Stimulated activated CD4-positive, alpha-beta T cell treated with anti-CD3 and anti-CD28 coated beads, Interleukin-4, amount 100 ng/mL, for 1 hour (primary cell): ENCODE measurements at regions not wholly inside any gene's neighbourhood (a gene's known extent, or its start where the extent isn't known, plus 50 kb on each side); places are given as distances from the start of the nearest gene placed in this dataset.

Source experiments
- DNase-seq: peaks from one replicate; pipeline ENCODE4 v3.0.0-alpha.2; 2020

DNA sequence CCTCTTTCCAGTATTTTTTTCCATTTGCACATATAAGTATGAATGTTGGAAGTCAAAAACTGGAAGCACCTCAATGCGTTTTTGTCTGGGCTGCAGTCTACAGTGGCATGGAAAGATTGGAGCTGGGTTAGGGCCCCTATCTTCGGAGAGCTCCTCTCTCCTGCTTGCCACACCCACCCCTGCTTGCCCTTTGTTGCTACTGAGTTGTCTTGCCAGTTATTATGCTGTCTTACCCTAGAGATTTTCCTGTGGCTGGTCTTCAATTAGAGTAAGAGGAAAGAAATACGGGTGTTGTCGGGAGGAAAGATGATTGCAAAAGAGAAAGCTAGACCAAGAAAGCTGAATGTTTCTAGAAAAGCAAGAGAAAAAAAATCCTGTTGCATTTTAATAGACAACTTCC, 228.9 kb upstream of the CELF2 start:
- no peak for DNase-seq

DNA sequence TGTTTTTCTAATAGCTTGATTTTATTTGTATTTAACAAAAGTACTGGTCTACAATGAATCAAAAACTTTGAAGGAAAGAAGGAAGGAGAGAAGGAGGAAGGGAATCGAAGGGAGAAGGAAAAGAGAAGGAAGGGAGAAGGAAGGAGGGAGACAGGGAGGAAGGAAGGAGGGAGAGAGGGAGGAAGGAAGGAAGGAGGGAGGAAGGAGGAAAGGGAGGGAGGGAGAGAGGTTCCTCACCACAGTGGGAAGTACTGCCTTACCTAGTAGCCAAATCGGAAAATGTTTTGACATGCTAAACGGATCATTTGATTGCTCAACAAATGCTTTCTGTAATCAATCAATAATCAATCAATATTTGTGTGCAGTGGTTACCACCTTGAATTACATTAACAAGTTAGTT, 225.8 kb upstream of the CELF2 start:
- no peak for DNase-seq

DNA sequence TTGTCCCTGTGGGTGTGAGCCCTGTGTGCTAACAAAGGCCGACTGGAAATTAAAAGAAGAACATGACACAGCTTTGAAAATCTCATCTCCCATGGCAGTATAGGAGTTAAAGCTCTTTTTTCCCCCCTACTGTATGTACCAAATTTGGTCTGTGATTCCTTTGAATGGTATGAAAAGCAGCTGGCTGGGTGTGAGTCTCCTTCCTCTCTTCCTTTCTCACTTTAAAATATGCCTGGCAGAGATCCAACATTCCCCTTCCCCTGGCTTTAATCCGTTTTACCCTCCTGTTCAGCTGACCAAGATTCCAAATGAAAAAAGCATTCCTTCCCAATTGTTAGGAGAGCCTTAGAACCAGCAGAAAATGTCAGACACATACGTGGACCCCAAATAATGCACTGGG, 225.0 kb upstream of the CELF2 start:
- DNase-seq = no peak

DNA sequence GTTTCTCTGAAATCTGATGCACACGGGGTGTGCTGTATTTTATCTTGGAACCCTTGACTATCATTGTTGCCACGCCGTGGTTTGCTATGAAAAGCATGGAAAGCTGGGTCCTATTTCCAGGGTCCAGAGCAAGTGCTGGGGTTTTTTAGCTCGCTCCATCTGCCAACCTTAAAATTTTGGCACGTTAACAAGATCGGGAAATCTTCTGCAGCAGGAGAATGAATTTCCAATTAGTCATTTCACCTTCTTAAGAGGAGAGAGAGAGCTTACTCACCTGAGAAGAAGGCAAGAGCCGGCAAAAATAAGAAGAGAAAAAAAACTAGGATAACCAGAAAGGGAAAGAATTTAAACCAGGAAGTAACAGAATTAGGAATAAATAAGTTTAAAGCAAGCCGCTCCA, 223.6 kb upstream of the CELF2 start:
- no peak for DNase-seq

DNA sequence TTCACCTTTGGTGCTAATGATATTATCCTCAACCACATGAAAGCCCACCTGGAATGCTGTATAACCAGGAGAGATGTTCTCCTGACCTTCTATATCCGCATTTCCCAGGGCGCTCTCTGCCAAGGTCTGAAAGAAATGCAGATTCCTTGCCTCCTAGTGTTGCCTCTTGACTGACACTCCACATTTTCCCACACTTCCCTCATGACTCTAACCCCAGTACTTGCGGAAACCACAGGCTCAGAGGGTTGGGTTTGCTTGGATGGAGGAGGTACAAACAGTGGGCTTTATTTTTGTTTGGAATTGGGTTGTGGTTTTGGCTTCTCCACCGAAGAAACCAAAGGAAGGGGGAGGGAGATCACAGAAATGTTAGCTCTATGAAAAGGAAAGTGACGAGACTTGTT, 222.9 kb upstream of the CELF2 start:
- no peak for DNase-seq

DNA sequence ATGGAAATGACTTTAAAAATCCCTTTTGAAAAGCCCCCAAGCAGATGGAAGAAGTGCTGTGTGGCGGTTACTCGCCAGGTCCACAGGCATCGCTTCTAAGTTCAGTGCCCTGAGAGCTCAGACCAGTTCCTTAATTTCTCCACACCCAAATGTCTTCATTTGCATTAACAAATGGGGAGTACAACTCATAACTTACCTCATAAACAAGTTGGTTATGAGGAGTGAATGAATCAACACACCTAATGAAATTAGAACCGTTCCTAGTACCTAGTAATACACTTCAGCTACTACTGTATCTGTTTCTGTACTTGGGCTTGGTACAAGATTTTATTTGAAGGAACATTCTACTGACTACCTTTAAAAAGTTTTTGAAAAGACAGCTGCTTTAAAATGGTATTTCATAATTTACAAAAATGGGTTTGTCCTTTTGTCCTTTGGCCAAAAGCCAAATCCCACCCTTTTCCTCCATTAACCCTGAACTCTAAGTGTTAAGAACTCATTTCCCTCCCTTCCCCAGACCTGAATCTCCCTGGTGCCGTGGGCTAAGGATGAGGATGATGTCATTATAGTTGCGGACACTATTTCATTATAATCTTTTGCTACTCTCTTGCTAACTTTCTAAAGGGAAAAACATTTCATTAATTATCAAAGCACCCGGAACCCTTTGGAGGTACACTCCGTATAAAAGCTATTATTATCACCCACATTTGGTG, 221.5 kb upstream of the CELF2 start:
- DNase-seq = no peak

DNA sequence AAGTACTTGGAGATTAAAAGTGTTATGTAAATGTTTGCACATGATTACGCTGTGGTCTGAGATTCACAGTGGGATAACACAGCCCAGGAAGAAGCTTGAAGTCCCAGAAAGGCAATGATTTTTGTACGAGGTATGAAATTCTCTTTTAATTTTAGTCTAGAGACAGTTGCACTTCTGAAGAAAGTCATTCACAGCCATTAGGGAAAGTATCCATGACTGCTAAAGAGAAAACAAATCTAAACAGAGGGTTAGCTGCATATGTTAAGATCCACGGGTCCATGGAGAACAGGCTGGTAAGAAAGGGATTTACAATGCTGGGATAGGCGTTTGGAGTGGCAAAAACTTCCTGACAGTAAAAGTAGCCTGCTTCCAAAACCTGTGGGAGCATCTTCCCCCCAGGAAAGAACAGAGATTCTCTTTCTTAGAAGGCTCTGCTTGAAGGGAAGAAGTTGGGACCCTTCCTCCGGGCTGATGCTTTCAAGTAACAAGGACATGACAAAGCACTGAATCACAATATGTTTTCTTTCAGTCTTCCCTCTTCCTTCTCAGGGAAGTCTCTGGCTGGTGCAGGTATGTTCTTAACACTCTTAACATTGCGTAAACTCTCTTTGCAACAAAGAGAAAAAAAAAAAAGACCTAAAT, 220.8 kb upstream of the CELF2 start:
- DNase-seq = no peak

DNA sequence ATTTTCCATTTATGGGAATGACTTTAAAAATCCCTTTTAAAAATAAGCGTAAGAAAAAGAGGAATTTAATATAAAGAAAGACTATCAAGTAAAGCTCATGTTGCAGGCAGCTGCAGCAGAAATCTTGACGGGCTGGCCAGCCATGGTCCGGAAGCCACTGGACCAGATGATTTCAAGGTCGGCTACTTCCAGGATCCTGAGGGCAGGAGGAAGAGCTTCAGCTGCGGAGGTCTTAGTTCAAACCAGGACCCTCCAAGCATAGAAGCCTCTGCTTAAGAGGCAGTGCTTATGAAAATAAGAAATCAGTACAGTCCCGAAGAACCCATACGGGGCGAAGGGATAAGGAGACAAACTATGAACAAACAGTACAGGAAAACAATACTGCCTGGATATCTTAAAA, 220.2 kb upstream of the CELF2 start:
- DNase-seq = no peak

DNA sequence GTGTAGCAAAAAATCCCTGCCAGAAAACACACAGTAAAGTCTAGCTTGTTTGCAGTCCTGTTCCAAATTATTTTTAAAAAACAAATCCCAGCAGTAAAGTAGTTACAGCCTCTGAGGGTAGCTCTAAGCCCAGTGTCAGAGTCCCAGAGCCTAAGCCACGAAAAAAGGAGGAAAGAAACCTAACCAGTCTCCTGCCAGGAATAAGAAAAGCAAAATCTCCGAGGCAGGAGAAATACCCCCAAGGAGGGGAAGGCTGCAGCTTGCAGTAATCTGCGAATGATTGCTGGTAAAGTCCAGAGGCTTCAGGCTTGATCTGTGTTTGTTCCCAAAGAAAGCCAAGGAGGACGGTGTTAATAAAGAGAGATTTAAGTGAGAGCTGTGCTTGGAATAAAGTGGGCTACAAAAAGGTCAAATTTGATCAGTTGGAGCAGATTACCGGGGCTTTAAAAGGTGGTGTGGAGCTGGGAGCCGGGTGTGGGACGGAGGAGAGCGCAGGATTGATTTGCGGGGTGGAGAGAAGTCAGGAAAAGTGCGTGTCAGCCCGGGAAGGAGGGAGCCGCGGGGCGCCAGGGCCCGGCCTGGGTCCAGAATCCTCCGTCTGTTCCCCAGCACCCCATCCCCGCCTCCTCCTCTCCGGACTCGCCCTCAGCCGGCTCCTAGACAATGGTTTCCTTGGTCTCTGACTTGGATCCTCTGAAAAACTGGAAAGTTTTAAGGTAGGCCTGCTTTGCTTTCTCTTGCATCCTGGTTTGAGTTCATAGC, 219.4 kb upstream of the CELF2 start:
- no peak for DNase-seq

DNA sequence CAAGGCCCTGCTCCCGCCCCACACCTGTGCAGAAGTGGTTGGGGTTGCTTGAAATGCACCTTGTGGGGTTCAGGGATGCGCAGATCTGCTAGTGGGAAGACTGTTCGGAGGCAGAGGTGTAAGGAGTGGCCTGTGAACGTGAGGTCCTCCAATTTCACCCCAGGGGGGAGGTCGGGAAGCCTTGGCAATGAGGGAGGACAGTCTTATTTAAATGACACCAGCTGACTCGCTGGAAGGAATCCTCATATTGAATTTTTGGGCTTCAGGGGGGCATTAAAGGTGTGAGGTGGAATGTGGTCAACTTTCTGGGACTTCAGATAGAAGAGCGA, 218.8 kb upstream of the CELF2 start:
- DNase-seq = no peak

DNA sequence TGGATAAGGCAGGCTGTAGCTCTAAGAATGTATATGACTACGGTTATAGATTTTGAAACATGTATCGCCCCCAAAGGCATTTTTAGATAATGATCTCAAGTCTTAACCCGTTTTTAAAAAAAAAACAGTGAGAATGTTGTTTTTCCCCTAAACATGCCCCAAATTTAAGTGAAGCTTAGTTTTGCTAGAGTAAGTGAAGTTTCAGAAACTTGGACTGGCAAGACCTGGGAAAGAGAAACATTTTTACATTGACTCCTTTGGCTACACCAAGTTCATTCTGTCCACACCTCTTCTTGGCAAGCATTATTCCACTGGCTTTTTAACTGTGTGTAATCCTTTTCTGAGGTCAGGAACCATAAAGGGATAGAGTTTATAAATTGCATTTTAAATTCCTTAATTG, 216.7 kb upstream of the CELF2 start:
- DNase-seq = no peak

DNA sequence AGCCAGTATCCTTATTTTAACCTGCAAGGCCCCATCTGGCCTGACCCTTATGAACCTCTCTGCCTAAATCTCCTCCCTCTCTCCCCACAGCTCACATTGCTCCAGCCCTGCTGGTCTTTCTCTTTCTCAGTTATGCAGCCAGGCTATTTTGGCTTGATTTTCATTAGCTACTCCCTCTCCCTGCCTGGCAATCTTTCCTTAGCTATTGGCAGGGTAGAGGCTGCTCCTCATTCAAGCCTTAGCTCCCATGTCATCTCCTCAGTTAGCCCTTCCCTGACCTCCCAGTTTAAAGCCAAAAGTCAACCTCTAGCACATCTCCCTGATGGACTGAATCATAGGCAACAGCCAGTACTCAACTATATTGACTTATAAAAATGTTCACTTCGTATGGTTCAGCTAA, 214.4 kb upstream of the CELF2 start:
- DNase-seq = no peak

DNA sequence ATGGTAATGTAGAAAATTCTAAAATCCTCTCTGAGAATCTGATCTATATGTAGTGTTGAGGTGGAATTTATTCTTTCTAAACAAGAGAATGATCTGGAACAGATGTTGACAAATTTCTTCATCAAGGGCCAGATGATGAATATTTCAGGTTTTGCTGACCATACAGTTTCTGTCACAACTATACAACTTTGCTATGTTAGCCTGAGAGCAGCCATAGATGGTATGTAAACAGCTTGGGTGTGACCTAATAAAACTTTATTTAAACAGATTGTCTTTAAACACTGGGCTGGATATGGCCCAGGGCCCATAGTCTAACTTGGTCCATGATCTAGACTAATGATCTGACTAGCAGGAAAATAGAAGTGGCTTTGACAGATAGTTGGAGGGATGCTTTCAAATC, 213.6 kb upstream of the CELF2 start:
- no peak for DNase-seq

DNA sequence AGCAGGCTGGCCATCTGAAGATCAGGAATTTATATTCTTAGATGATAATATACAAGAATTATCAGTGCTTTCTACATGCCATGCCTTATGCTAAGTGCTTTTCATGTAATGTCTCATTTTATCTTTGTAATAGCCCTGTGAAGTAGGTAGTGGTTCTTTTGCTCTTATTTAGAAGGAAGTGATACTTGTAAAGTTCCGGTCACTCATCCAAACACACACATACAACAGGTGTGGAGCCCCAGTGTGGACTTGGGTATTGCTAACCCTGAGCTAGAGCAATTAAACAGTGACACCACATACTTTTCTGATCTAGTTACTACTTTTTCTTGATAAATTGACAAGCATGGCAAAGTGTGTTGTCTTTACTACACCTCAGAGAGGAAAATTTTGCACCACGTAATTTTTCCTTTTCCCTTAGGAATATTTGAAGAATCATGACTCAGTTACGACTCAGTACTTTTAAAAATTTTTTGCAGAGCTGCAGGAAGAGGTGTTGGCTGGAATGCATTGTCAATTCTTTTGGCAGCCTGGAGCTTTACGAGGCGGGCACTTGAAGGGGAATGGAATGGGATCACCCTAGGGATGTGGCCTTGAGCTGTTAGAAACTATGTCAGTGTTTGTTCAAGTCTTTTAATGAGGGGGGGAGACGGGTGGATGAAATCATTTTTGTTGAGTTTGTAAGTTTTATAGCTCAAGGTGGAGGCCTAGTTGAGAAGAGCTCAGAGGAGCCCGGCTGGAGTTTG, 212.5 kb upstream of the CELF2 start:
- DNase-seq = no peak

DNA sequence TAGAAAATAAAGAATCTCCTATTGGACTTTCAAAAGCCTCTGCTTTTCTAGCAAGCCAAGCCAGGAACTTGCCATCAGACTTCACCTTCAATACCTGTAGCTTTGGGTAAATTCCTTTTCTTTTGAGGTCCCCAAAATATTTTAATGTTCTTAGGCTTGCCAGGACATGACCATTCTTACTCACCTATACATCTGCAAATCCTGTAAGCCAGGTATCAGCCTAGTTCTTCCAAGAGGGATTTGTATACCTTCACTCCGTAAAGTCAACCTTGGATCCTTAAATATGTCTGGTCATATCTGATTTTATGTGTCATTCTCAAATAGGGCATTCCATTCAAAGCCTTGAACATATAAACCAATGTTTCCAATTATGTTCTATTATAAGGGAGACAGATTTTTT, 210.6 kb upstream of the CELF2 start:
- no peak for DNase-seq

DNA sequence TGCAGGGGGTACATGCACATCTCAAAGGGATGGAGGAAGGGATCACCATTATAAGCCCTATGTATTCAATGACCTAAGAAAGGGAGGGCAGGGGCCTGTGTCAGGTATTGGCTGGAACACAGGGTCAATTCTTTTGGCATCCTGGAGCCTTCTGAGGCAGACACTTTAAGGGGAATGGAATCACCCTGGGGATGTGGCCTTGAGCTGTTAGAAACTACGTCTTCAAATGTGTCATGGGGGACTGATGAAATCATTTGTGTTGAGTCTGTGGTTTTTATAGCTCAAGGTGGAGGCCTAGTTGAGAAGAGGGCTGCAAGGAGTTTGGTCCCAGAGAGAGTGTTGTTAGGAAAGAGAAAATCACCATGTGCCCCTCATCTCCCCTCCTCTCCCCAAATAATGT, 206.1 kb upstream of the CELF2 start:
- DNase-seq = no peak

DNA sequence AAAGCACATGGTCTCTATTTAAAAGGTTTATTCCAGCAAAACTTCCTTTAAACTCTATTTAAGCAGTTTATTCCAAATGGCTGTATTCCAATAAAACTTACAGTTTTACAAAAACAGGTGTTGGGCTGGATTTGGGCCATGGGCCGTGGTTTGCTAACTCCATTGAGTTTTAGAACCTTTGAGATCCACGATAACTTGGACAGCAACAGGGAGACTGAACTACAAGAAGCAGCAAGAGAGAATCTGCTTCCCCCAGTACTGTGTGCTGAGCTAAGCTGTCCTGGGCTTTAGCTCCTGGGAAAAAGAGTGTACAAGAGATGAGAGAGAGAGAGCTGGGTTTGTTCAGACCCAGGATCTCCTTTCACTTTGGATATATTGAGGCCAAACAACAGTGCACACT, 204.0 kb upstream of the CELF2 start:
- DNase-seq = no peak

DNA sequence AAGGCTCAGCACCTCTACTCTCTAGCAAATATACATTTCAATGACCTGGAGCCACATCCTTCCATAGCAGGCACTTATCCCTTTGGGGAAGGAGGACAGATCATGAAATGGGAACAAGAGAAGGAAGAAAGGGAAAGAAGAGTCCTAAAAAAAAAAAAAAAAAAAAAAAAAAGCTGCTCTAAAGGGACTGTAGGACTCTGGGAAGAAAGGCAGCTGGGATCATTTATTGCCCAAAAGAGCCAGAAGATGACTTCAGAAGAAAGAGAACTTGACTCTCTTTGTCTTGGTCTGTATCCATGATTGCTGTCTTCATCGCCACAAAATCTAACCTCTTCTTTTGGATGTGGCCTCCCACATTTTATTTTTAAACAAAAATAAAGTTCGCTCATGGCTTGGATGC, 203.6 kb upstream of the CELF2 start:
- no peak for DNase-seq

DNA sequence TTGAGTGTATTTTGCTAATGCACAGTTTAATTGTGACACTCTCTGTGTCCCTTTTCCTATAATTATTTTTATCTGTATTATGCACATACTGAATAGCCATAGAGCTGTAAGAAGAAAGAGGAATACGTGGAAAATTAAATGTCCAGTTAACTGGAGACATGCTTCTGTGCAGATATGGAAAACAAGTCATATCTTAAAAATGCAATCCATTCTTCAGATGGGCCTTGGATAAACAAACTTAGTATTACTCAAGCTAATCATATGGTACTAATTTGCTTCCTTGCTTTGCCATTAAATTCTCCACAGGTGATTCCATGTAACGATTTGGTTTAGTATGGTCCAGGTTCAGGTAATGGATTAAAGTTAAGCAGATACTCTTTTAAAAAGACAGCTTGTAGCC, 201.2 kb upstream of the CELF2 start:
- no peak for DNase-seq

DNA sequence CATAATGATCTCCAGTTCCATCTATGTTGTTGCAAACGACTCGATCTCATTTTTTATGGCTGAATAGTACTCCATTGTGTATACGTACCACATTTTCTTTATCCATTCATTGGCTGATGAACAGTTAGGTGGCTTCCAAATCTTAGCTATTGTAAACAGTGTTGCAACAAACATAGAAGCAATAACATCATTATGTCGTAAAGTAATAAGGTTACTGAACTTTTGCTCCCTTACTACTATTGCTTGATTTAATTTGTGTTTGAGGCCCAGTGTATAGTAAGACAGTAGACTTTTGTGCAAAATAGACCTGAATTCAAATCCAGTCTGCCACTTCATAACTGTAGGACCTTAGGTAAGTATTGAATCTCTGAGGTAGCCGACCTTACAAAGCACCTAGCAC, 200.1 kb upstream of the CELF2 start:
- no peak for DNase-seq

DNA sequence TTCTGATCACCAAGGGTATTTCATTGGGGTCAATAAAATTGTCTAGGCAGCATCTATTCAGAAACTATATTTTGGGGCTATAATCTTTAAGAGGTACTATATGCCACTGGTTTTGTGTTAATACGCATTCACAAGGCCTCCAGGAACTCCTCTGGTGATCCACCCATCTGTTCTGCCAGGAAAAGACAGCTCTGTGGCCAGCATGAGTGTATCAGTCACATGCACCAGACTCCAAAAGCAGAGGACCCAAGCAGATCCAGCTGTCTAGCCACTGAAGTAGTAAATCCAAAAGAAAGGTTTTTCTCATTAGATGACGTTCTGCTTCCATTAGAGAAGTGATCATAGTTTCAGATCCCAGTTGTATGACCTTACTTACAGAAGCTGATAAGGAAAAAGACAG, 199.6 kb upstream of the CELF2 start:
- no peak for DNase-seq

DNA sequence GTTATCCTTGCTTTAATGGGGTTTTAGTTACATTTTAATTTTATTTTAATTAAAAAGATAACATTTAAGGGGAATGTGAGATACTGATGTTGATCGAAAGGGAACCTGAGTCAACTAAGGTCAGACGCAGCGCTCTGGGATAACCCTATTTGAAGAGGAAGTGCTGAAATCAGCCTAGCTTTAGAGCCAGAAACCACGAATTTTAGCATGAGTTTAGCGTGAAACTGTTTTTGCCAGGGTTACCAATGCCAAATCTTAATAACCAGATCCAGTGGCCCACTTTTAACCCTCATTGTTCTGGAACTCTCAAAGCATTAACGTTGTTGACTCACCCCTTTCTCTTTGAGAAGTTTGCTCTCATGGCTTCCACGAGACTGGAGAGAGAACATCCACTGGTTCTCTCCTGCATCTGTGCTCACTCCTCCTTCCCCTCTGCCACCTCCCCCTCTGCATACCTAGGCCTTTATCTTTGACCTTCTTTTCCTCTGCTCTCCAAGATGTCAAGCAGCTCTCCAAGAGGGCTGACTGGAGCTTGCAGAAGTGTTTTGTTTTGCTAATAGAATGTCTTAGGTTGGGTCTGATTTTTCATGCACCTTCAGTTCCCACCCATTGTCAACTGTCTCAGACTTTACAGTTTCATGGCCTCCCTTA, 198.3 kb upstream of the CELF2 start:
- DNase-seq = no peak

DNA sequence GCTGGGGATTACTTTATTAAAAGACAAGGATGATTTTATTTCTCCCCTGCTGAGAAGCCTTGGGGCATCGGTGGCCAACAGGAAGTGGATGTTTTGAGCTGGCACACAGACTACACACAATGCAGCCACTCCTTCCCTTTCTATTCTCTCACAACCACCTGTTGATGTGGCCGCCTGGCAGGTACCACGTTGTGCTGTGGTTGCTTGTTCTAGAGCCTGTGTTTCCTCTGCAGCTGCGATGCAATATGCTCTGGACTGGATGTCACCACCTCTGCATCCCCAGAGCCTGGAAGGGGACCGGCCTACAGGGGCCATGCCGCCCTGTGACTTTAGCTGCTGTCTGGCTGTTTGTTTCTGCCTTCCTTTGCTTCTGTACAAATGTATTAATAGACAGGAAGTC, 195.7 kb upstream of the CELF2 start:
- DNase-seq = no peak
